H9 (cell line): ENCODE measurements at regions not wholly inside any gene's neighbourhood (a gene's known extent, or its start where the extent isn't known, plus 50 kb on each side); places are given as distances from the start of the nearest gene placed in this dataset.

Experiments used
- DNase-seq: peaks from one replicate; pipeline ENCODE4 v3.0.0-alpha.2; 2017
- H2AFZ ChIP-seq: one replicate; pipeline ENCODE4 v1.6.1; 2013; ENCODE audit warnings: mild to moderate bottlenecking, low read length, control low read depth, moderate library complexity
- H2AK5ac ChIP-seq: 2 replicates; pipeline ENCODE4 v1.6.1; 2013; ENCODE audit warnings: low read length, control low read depth, mixed read lengths; ENCODE audit not compliant: insufficient read length
- H2BK120ac ChIP-seq: one replicate; pipeline ENCODE4 v1.6.1; 2013; ENCODE audit warnings: low read depth, mild to moderate bottlenecking, low read length, control low read depth, inconsistent platforms; ENCODE audit not compliant: poor library complexity, severe bottlenecking
- H2BK12ac ChIP-seq: 2 replicates; pipeline ENCODE4 v1.6.1; 2013; ENCODE audit warnings: low read length, control low read depth, mixed read lengths, low read depth; ENCODE audit not compliant: insufficient read length
- H2BK15ac ChIP-seq: 2 replicates; pipeline ENCODE4 v1.6.1; 2013; ENCODE audit warnings: low read depth, low read length, control low read depth
- H2BK20ac ChIP-seq: one replicate; pipeline ENCODE4 v1.6.1; 2013; ENCODE audit warnings: low read depth, mild to moderate bottlenecking, low read length, control low read depth, inconsistent platforms; ENCODE audit not compliant: poor library complexity, severe bottlenecking
- H2BK5ac ChIP-seq: 2 replicates; pipeline ENCODE4 v1.6.1; 2013; ENCODE audit warnings: low read length, control low read depth, mixed read lengths; ENCODE audit not compliant: insufficient read length
- H3K14ac ChIP-seq: 2 replicates; pipeline ENCODE4 v1.6.1; 2013; ENCODE audit warnings: low read length, control low read depth; ENCODE audit not compliant: insufficient read depth
- H3K18ac ChIP-seq: 2 replicates; pipeline ENCODE4 v1.6.1; 2013; ENCODE audit warnings: low read depth, mild to moderate bottlenecking, mixed read lengths, low read length, control low read depth; ENCODE audit not compliant: insufficient read length
- H3K23ac ChIP-seq: 2 replicates; pipeline ENCODE4 v1.6.1; 2013; ENCODE audit warnings: low read length, control low read depth, mixed read lengths, low read depth; ENCODE audit not compliant: insufficient read length
- H3K23me2 ChIP-seq: 2 replicates; pipeline ENCODE4 v1.6.1; 2013; ENCODE audit warnings: low read depth, mild to moderate bottlenecking, mixed read lengths, low read length, control low read depth; ENCODE audit not compliant: insufficient read length, poor library complexity, severe bottlenecking
- H3K27ac ChIP-seq: 2 replicates; pipeline ENCODE4 v1.5.1; 2013; ENCODE audit warnings: low read length, control low read depth, mixed read lengths, low read depth; ENCODE audit not compliant: insufficient read length
- H3K27me3 ChIP-seq: 2 replicates; pipeline ENCODE4 v1.6.1; 2013; ENCODE audit warnings: low read length, control low read depth, inconsistent platforms; ENCODE audit not compliant: insufficient read depth
- H3K4ac ChIP-seq: 2 replicates; pipeline ENCODE4 v1.6.1; 2013; ENCODE audit warnings: low read depth, mild to moderate bottlenecking, control low read depth, inconsistent platforms, low read length, moderate library complexity
- H3K4me1 ChIP-seq: 2 replicates; pipeline ENCODE4 v1.6.1; 2013; ENCODE audit warnings: low read length, control low read depth, inconsistent platforms; ENCODE audit not compliant: insufficient read depth
- H3K4me2 ChIP-seq: 2 replicates; pipeline ENCODE4 v1.6.1; 2013; ENCODE audit warnings: low read length, control low read depth, mixed read lengths; ENCODE audit not compliant: insufficient read length, insufficient read depth
- H3K56ac ChIP-seq: 2 replicates; pipeline ENCODE4 v1.6.1; 2013; ENCODE audit warnings: low read depth, mild to moderate bottlenecking, mixed read lengths, low read length, control low read depth; ENCODE audit not compliant: insufficient read length
- H3K79me1 ChIP-seq: 2 replicates; pipeline ENCODE4 v1.6.1; 2013; ENCODE audit warnings: low read depth, mild to moderate bottlenecking, moderate library complexity, low read length, control low read depth, inconsistent platforms; ENCODE audit not compliant: insufficient read depth, poor library complexity, severe bottlenecking
- H3K79me2 ChIP-seq: 2 replicates; pipeline ENCODE4 v1.6.1; 2013; ENCODE audit warnings: low read length, control low read depth, inconsistent platforms; ENCODE audit not compliant: insufficient read depth
- H3K9ac ChIP-seq: 2 replicates; pipeline ENCODE4 v1.6.1; 2013; ENCODE audit warnings: low read length, control low read depth, mixed read lengths; ENCODE audit not compliant: insufficient read length; ENCODE audit errors: extremely low read depth
- H3K9me3 ChIP-seq: one replicate; pipeline ENCODE4 v1.6.1; 2013; ENCODE audit warnings: low read depth, low read length, inconsistent platforms; ENCODE audit not compliant: control insufficient read depth
- H3T11ph ChIP-seq: one replicate; pipeline ENCODE4 v1.6.1; 2013; ENCODE audit warnings: mild to moderate bottlenecking, low read length, control low read depth, inconsistent platforms
- H4K20me1 ChIP-seq: one replicate; pipeline ENCODE4 v1.6.1; 2013; ENCODE audit not compliant: control insufficient read depth, insufficient read length, insufficient read depth
- H4K5ac ChIP-seq: 2 replicates; pipeline ENCODE4 v1.6.1; 2013; ENCODE audit warnings: low read depth, mild to moderate bottlenecking, mixed read lengths, low read length, control low read depth; ENCODE audit not compliant: insufficient read length
- H4K8ac ChIP-seq: replicated peaks from 2 replicates; pipeline ENCODE4 v1.6.1; 2013; ENCODE audit warnings: low read length, control low read depth, mixed read lengths, low read depth; ENCODE audit not compliant: insufficient read length
- H4K91ac ChIP-seq: 2 replicates; pipeline ENCODE4 v1.6.1; 2013; ENCODE audit warnings: low read depth, mild to moderate bottlenecking, moderate library complexity, mixed read lengths, low read length, control low read depth; ENCODE audit not compliant: insufficient read length
- H3K27ac Mint-ChIP-seq, 3 experiments: 2 replicates in 2 of 3; 3 replicates in 1 of 3; pipeline ENCODE4 v1.8.0; 2020 to 2021; ENCODE audit warnings: mixed read lengths in 3 of 3, mild to moderate bottlenecking in 1 of 3, moderate library complexity in 1 of 3
- H3K27me3 Mint-ChIP-seq: 2 replicates; pipeline ENCODE4 v1.8.0; 2021; ENCODE audit warnings: low read depth, mild to moderate bottlenecking, moderate library complexity, mixed read lengths
- H3K36me3 Mint-ChIP-seq, 3 experiments: 2 replicates in 2 of 3; 3 replicates in 1 of 3; pipeline ENCODE4 v1.8.0; 2020 to 2021; ENCODE audit warnings: low read depth in 3 of 3, mixed read lengths in 3 of 3; ENCODE audit not compliant: insufficient read depth in 1 of 3
- H3K4me1 Mint-ChIP-seq, 2 experiments: 2 replicates each; pipeline ENCODE4 v1.8.0; 2020; ENCODE audit warnings: mixed read lengths in 2 of 2
- H3K4me3 Mint-ChIP-seq, 2 experiments: 2 replicates in 1 of 2; 3 replicates in 1 of 2; pipeline ENCODE4 v1.8.0; 2020 to 2021; ENCODE audit warnings: mild to moderate bottlenecking in 2 of 2, mixed read lengths in 2 of 2, moderate library complexity in 1 of 2
- H3K9me3 Mint-ChIP-seq, 2 experiments: 2 replicates in 1 of 2; 3 replicates in 1 of 2; pipeline ENCODE4 v1.8.0; 2020; ENCODE audit warnings: mild to moderate bottlenecking in 2 of 2, mixed read lengths in 2 of 2, moderate library complexity in 1 of 2
- WGBS: extraction: QIAGEN DNeasy Blood & Tissue Kit; methylation state at CpG from one replicate; pipeline ENCODE4 v1.1.7; 2013; ENCODE audit warnings: missing lambda C conversion rate, low lambda C conversion rate, mixed read lengths; ENCODE audit not compliant: insufficient read length; ENCODE audit errors: extremely low coverage; 5-methylcytosine and 5-hydroxymethylcytosine counted together
- TF ChIP-seq, protein P1 (sequence below): fragments of 200-600 bp; sonication (generic); conservative IDR thresholded peaks from 3 replicates; pipeline ENCODE4 v1.8.0; 2021; ENCODE audit warnings: antibody characterized with exemption, mild to moderate bottlenecking

DNA sequence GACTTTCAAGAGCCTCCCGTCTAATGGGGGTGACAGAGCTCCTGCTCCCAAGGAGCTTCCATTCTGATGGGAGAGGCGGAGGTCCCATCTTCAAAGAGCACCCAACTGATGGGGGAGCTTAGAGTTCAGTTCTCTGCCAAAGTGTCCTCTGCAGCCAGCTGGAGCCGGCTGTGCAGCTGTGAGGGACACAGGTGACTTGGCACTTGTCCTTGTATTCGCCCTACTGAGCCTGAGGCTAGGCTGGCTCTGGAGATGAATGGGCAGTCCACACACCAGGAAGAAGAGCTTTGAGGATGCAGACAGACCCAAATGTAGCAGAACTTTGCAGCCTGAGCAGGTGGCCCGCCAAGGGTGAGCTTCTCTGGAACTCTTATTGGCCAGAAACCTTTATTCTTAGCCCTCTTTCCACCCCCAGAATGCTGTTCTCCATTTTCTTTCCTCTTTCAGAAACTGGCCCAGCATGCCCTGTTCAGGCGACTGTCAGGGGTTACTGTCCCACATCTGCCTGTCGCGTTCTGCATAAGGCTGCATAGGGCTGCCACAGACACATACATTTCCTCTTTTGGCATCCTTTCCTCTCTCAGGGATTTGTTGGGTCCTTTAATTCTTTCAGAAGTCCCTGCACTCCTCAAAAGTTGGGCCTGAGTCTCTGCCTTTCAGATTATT, 108.7 kb upstream of the LRFN2 start:
- no peak overlapping the region for H4K8ac ChIP-seq
- H3K56ac ChIP-seq: no peak overlapping the region
- H3K4ac ChIP-seq: no peak overlapping the region
- H2BK12ac ChIP-seq: no peak overlapping the region
- no peak overlapping the region for H3K18ac ChIP-seq
- H3K27me3 ChIP-seq: no peaks in the 10 kb centered on the region
- H2AFZ ChIP-seq: no peak overlapping the region
- H4K91ac ChIP-seq: no peak overlapping the region
- no peak overlapping the region for H3T11ph ChIP-seq
- no peak overlapping the region for H4K5ac ChIP-seq
- DNase-seq: no peak
- H3K9ac ChIP-seq: no peak overlapping the region
- H2AK5ac ChIP-seq: no peak overlapping the region
- no peak overlapping the region for H3K27ac Mint-ChIP-seq
- H2BK15ac ChIP-seq: no peak overlapping the region
- no peaks in the 10 kb centered on the region for H3K79me2 ChIP-seq
- no peaks in the 10 kb centered on the region for H3K9me3 ChIP-seq
- WGBS: no CpG with 5 or more reads among the region's 8 CpGs
- TF ChIP-seq, protein P1, sequence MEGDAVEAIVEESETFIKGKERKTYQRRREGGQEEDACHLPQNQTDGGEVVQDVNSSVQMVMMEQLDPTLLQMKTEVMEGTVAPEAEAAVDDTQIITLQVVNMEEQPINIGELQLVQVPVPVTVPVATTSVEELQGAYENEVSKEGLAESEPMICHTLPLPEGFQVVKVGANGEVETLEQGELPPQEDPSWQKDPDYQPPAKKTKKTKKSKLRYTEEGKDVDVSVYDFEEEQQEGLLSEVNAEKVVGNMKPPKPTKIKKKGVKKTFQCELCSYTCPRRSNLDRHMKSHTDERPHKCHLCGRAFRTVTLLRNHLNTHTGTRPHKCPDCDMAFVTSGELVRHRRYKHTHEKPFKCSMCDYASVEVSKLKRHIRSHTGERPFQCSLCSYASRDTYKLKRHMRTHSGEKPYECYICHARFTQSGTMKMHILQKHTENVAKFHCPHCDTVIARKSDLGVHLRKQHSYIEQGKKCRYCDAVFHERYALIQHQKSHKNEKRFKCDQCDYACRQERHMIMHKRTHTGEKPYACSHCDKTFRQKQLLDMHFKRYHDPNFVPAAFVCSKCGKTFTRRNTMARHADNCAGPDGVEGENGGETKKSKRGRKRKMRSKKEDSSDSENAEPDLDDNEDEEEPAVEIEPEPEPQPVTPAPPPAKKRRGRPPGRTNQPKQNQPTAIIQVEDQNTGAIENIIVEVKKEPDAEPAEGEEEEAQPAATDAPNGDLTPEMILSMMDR: no peak
- no peak overlapping the region for H3K27ac ChIP-seq
- H3K4me1 Mint-ChIP-seq: peaks cover 10% of the 10 kb centered on the region in 2 experiments
- no peak overlapping the region for H3K4me3 Mint-ChIP-seq
- no peaks in the 10 kb centered on the region for H3K36me3 Mint-ChIP-seq
- no peaks in the 10 kb centered on the region for H4K20me1 ChIP-seq
- H3K79me1 ChIP-seq: no peaks in the 10 kb centered on the region
- H2BK120ac ChIP-seq: no peak overlapping the region
- no peak overlapping the region; the same call in 1 of the 2 replicates for H3K14ac ChIP-seq
- H3K4me2 ChIP-seq: no peak overlapping the region
- H3K4me1 ChIP-seq: no peaks in the 10 kb centered on the region; the same call in 1 of the 2 replicates
- H3K23ac ChIP-seq: no peak overlapping the region
- H2BK20ac ChIP-seq: no peak overlapping the region
- no peaks in the 10 kb centered on the region; the same call in none of the 2 replicates for H3K27me3 Mint-ChIP-seq
- no peaks in the 10 kb centered on the region for H3K9me3 Mint-ChIP-seq
- no peak overlapping the region for H2BK5ac ChIP-seq
- no peaks in the 10 kb centered on the region for H3K23me2 ChIP-seq
